ENCODE measurements at regions not wholly inside any gene's neighbourhood (a gene's known extent, or its start where the extent isn't known, plus 50 kb on each side); places are given as distances from the start of the nearest gene placed in this dataset.
"Not testable (repeated sequence)": the region's sequence is repeated elsewhere in the genome, so short reads cannot be mapped to it uniquely, and the experiment has no call there.

- DNase-seq (ENCODE audit: low spot score): no peak
Measured at GRCh38 chr5:130578354-130578753, 586.7 kb downstream of the HINT1 start.

- no peak for DNase-seq (ENCODE audit: low spot score)
Measured at GRCh38 chr5:130571076-130571475, 594.0 kb downstream of the HINT1 start.

- DNase-seq (ENCODE audit: low spot score): no peak
Measured at GRCh38 chr5:130568791-130569190, 596.3 kb downstream of the HINT1 start.

GRCh38 chr5:130555429-130555828, 609.6 kb downstream of the HINT1 start:
- no peak for DNase-seq (ENCODE audit: low spot score)

GRCh38 chr5:130550562-130550928, 614.5 kb downstream of the HINT1 start:
- DNase-seq (ENCODE audit: low spot score): no peak

- peak; percentile 15 for DNase-seq (ENCODE audit: low spot score)
Measured at GRCh38 chr5:130549884-130550561, 615.0 kb downstream of the HINT1 start.

- DNase-seq (ENCODE audit: low spot score): no peak
Measured at GRCh38 chr5:130546211-130546610, 618.8 kb downstream of the HINT1 start.

GRCh38 chr5:130545291-130545690, 619.8 kb downstream of the HINT1 start:
- no peak for DNase-seq (ENCODE audit: low spot score)

GRCh38 chr5:130541617-130542221, 623.3 kb downstream of the HINT1 start:
- DNase-seq (ENCODE audit: low spot score): no peak

- no peak for DNase-seq (ENCODE audit: low spot score)
Measured at GRCh38 chr5:130536691-130537090, 628.4 kb downstream of the HINT1 start.

- DNase-seq (ENCODE audit: low spot score): no peak
Measured at GRCh38 chr5:130532786-130533185, 628.5 kb downstream of the CHSY3 start.

GRCh38 chr5:130529511-130530485, 625.5 kb downstream of the CHSY3 start:
- DNase-seq (ENCODE audit: low spot score): no peak

GRCh38 chr5:130529111-130529510, 624.8 kb downstream of the CHSY3 start:
- no peak for DNase-seq (ENCODE audit: low spot score)

- DNase-seq (ENCODE audit: low spot score): peak; percentile 2
Measured at GRCh38 chr5:130528474-130528873, 624.2 kb downstream of the CHSY3 start.

- DNase-seq (ENCODE audit: low spot score): no peak
Measured at GRCh38 chr5:130526708-130527107, 622.4 kb downstream of the CHSY3 start.

GRCh38 chr5:130520211-130520610, 615.9 kb downstream of the CHSY3 start:
- no peak for DNase-seq (ENCODE audit: low spot score)

- no peak for DNase-seq (ENCODE audit: low spot score)
Measured at GRCh38 chr5:130514984-130515690, 610.9 kb downstream of the CHSY3 start.

GRCh38 chr5:130502702-130503101, 598.4 kb downstream of the CHSY3 start:
- no peak for DNase-seq (ENCODE audit: low spot score)

- DNase-seq (ENCODE audit: low spot score): no peak
Measured at GRCh38 chr5:130501151-130501865, 597.0 kb downstream of the CHSY3 start.

- not testable (repeated sequence) for DNase-seq (ENCODE audit: low spot score)
Measured at GRCh38 chr5:130500495-130500894, 596.2 kb downstream of the CHSY3 start.

GRCh38 chr5:130496215-130496614, 592.0 kb downstream of the CHSY3 start:
- DNase-seq (ENCODE audit: low spot score): no peak

GRCh38 chr5:130488252-130488651, 584.0 kb downstream of the CHSY3 start:
- no peak for DNase-seq (ENCODE audit: low spot score)
